ENCODE measurements at regions not wholly inside any gene's neighbourhood (a gene's known extent, or its start where the extent isn't known, plus 50 kb on each side); places are given as distances from the start of the nearest gene placed in this dataset.

GRCh38 chr7:142440906-142441411, 183.1 kb upstream of the PRSS58 start:
- no peak for TF ChIP-seq POLR2AphosphoS5 (IDR thresholded peaks at IDR 0.05; ENCODE audit: borderline replicate concordance, low read depth, low read length)
- TF ChIP-seq EZH2 (IDR thresholded peaks at IDR 0.05) = no peak
- no peak for TF ChIP-seq FOXP2 (optimal IDR thresholded peaks at IDR 0.05; ENCODE audit: control extremely low read depth, extremely low read length, insufficient read depth)

Data from SK-N-MC (cell line).